CD14-positive monocyte (primary cell): ENCODE measurements at regions not wholly inside any gene's neighbourhood (a gene's known extent, or its start where the extent isn't known, plus 50 kb on each side); places are given as distances from the start of the nearest gene placed in this dataset.

Source experiments
- DNase-seq, 3 donors: peaks; one replicate each; pipeline ENCODE4 v3.0.0-alpha.2; 2011 to 2022
- H2AFZ ChIP-seq: 2 replicates; pipeline ENCODE4 v1.6.0; 2012; ENCODE audit warnings: mild to moderate bottlenecking, low read depth, low read length, inconsistent platforms; ENCODE audit not compliant: insufficient read depth, poor library complexity, severe bottlenecking
- H3K27ac ChIP-seq, 2 donors: 1 replicate in 1 of 2; 2 replicates in 1 of 2; pipeline ENCODE4 v1.5.1; 2012 to 2013; ENCODE audit warnings: low read length in 2 of 2, control low read depth in 1 of 2, inconsistent platforms in 1 of 2, low read depth in 1 of 2, mild to moderate bottlenecking in 1 of 2
- H3K27me3 ChIP-seq, 2 donors: one replicate each; pipeline versions ENCODE4 v1.6.0 to v1.6.1; 2011 to 2013; ENCODE audit warnings: low read length in 2 of 2; ENCODE audit not compliant: control insufficient read depth in 2 of 2, insufficient read depth in 2 of 2
- H3K36me3 ChIP-seq, 2 donors: replicated peaks in 1 of 2; 1 replicate in 1 of 2; 2 replicates in 1 of 2; pipeline versions ENCODE4 v1.5.1 to v1.6.1; 2012 to 2013; ENCODE audit warnings: low read length in 2 of 2, control low read depth in 1 of 2, inconsistent platforms in 1 of 2, mild to moderate bottlenecking in 1 of 2; ENCODE audit not compliant: insufficient read depth in 2 of 2, control insufficient read depth in 1 of 2
- H3K4me1 ChIP-seq, 2 donors: 1 replicate in 1 of 2; 2 replicates in 1 of 2; pipeline versions ENCODE4 v1.5.1 to v1.6.1; 2012 to 2013; ENCODE audit warnings: low read length in 2 of 2, control low read depth in 1 of 2, inconsistent platforms in 1 of 2, mild to moderate bottlenecking in 1 of 2, moderate library complexity in 1 of 2; ENCODE audit not compliant: insufficient read depth in 2 of 2, control insufficient read depth in 1 of 2
- H3K4me2 ChIP-seq: replicated peaks from 2 replicates; pipeline ENCODE3; 2012; ENCODE audit warnings: low read length, moderate library complexity, mild to moderate bottlenecking; ENCODE audit not compliant: poor library complexity, severe bottlenecking; ENCODE audit errors: extremely low read depth
- H3K4me3 ChIP-seq, 3 experiments: fragments of 200-600 bp in 1 of 3; sonication (generic) in 1 of 3; replicated peaks in 1 of 3; 1 replicate in 2 of 3; 2 replicates in 1 of 3; pipeline ENCODE4 v1.5.1; 2011 to 2013; ENCODE audit warnings: low read length in 3 of 3, mild to moderate bottlenecking in 3 of 3, control low read depth in 2 of 3, low read depth in 2 of 3, inconsistent platforms in 1 of 3, moderate library complexity in 1 of 3
- H3K79me2 ChIP-seq: 2 replicates; pipeline ENCODE4 v1.6.0; 2012; ENCODE audit warnings: mild to moderate bottlenecking, control low read depth, inconsistent platforms, low read length, moderate library complexity; ENCODE audit not compliant: insufficient read depth
- H3K9ac ChIP-seq: 2 replicates; pipeline ENCODE4 v1.6.0; 2017; ENCODE audit warnings: low read length, mild to moderate bottlenecking; ENCODE audit not compliant: insufficient read depth, poor library complexity, severe bottlenecking
- H3K9me3 ChIP-seq, 2 donors: replicated peaks in 1 of 2; 1 replicate in 1 of 2; 2 replicates in 1 of 2; pipeline versions ENCODE4 v1.5.1 to v1.6.1; 2012 to 2013; ENCODE audit warnings: low read length in 2 of 2, control low read depth in 1 of 2; ENCODE audit not compliant: control insufficient read depth in 1 of 2, insufficient read depth in 1 of 2
- H4K20me1 ChIP-seq: 2 replicates; pipeline ENCODE4 v1.6.0; 2012; ENCODE audit warnings: mild to moderate bottlenecking, low read length, control low read depth, moderate library complexity; ENCODE audit not compliant: insufficient read depth
- H3K27ac Mint-ChIP-seq, 7 donors: one replicate each; pipeline ENCODE4 v1.8.0; 2020; ENCODE audit warnings: mild to moderate bottlenecking in 7 of 7, mixed read lengths in 7 of 7, moderate library complexity in 6 of 7, inconsistent platforms in 2 of 7
- H3K27me3 Mint-ChIP-seq, 3 donors: one replicate each; pipeline ENCODE4 v1.8.0; 2021 to 2022; ENCODE audit warnings: low read depth in 3 of 3, mild to moderate bottlenecking in 3 of 3, mixed read lengths in 3 of 3, moderate library complexity in 3 of 3, inconsistent platforms in 1 of 3
- H3K36me3 Mint-ChIP-seq, 2 donors: one replicate each; pipeline ENCODE4 v1.8.0; 2020; ENCODE audit warnings: mixed read lengths in 2 of 2, inconsistent platforms in 1 of 2, mild to moderate bottlenecking in 1 of 2
- H3K4me1 Mint-ChIP-seq: one replicate; pipeline ENCODE4 v1.8.0; 2020; ENCODE audit warnings: mild to moderate bottlenecking, mixed read lengths
- H3K4me3 Mint-ChIP-seq, 2 donors: one replicate each; pipeline ENCODE4 v1.8.0; 2020; ENCODE audit warnings: mild to moderate bottlenecking in 2 of 2, mixed read lengths in 2 of 2, moderate library complexity in 1 of 2
- H3K9me3 Mint-ChIP-seq, 7 donors: one replicate each; pipeline ENCODE4 v1.8.0; 2020 to 2022; ENCODE audit warnings: mixed read lengths in 7 of 7, mild to moderate bottlenecking in 6 of 7, moderate library complexity in 6 of 7, inconsistent platforms in 2 of 7
- WGBS: methylation state at CpG from one replicate; pipeline ENCODE4 v1.1.5; 2013; ENCODE audit warnings: missing lambda C conversion rate; ENCODE audit not compliant: insufficient coverage; 5-methylcytosine and 5-hydroxymethylcytosine counted together
- intact Hi-C, 2 donors: fragments of 100-400 bp; cut with micrococcal nuclease; formaldehyde crosslinking; loops; one replicate each; pipeline versions ENCODE4 v1.15.0 to v1.15.1; 2023
- TF ChIP-seq, protein P1 (sequence below): fragments of 200-600 bp; IDR thresholded peaks from one replicate; pipeline ENCODE4 v1.8.0; 2022; ENCODE audit warnings: antibody characterized with exemption, mild to moderate bottlenecking

DNA sequence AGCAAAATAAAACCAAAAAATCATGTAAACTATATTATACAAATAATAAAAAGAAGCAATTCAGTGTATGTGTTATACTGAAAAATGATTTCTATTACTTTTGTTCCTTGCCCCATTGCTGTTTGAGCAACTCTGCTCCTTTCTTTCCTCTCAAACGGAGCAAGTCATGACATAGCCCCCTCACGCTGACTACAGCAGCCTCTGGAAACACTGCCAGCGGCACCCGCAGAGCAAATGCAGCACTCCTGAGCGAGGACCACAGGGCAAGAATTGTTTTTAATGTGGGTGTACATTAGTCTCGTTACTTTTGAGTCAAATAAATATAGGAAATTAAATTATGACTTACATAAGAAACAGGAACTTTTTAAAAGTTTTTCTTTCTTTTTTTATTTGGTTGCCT, 350.1 kb upstream of the HSF2 start:
- Histone ChIP-seq H3K4me2 (no peak overlapping the region), H3K27ac (no peak overlapping the region), H3K4me1 (no peaks in the 10 kb centered on the region), H3K9ac (no peak overlapping the region), H3K27me3 (no peaks in the 10 kb centered on the region), H3K36me3 (no peaks in the 10 kb centered on the region), H4K20me1 (no peaks in the 10 kb centered on the region), H3K79me2 (no peaks in the 10 kb centered on the region), H3K4me3 (no peak overlapping the region), H2AFZ (no peak overlapping the region), H3K9me3 (no peaks in the 10 kb centered on the region)
- Mint-ChIP-seq H3K9me3 (no peaks in the 10 kb centered on the region), H3K4me1 (no peaks in the 10 kb centered on the region), H3K36me3 (no peaks in the 10 kb centered on the region), H3K27me3 (no peaks in the 10 kb centered on the region), H3K4me3 (no peak overlapping the region), H3K27ac (no peak overlapping the region)
- TF ChIP-seq, protein P1, sequence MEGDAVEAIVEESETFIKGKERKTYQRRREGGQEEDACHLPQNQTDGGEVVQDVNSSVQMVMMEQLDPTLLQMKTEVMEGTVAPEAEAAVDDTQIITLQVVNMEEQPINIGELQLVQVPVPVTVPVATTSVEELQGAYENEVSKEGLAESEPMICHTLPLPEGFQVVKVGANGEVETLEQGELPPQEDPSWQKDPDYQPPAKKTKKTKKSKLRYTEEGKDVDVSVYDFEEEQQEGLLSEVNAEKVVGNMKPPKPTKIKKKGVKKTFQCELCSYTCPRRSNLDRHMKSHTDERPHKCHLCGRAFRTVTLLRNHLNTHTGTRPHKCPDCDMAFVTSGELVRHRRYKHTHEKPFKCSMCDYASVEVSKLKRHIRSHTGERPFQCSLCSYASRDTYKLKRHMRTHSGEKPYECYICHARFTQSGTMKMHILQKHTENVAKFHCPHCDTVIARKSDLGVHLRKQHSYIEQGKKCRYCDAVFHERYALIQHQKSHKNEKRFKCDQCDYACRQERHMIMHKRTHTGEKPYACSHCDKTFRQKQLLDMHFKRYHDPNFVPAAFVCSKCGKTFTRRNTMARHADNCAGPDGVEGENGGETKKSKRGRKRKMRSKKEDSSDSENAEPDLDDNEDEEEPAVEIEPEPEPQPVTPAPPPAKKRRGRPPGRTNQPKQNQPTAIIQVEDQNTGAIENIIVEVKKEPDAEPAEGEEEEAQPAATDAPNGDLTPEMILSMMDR = no peak
- no peak for DNase-seq
- intact Hi-C loops = no loop called here
- no CpG with 5 or more reads among the region's 6 CpGs for WGBS

DNA sequence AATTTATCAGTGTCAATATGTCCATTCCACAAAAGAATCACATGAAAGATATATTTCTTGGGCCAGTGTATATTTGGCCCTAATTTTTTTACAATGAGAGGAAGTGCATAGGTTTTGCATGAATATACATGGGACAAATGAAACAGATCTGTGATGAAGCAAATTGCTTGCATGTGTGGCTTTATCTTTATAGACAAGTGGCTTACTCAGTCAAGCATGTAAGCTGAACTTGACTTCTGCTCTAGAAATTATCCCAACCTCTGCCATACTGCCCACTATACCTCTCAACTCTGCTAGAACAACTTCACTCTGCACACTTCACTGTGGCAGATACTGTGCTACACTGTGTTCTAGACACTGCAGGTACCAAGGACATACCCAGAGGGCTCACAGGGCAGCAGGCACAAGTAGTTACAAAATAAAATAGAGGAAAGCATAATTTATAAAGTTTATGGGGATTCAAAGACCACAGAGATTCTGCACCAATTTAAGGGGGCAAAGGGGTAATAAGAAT, 349.2 kb upstream of the HSF2 start:
- H3K36me3 ChIP-seq = no peaks in the 10 kb centered on the region
- no peak overlapping the region for H3K9ac ChIP-seq
- no peak overlapping the region for H3K4me2 ChIP-seq
- DNase-seq = no peak
- TF ChIP-seq, protein P1 = no peak
- no peaks in the 10 kb centered on the region for H3K4me1 ChIP-seq
- Mint-ChIP-seq H3K4me3 (no peak overlapping the region), H3K27ac (no peak overlapping the region), H3K9me3 (no peaks in the 10 kb centered on the region), H3K27me3 (no peaks in the 10 kb centered on the region), H3K4me1 (no peaks in the 10 kb centered on the region), H3K36me3 (no peaks in the 10 kb centered on the region)
- no peaks in the 10 kb centered on the region for H3K9me3 ChIP-seq
- no peaks in the 10 kb centered on the region for H3K27me3 ChIP-seq
- H3K27ac ChIP-seq = no peak overlapping the region
- no peak overlapping the region for H2AFZ ChIP-seq
- no peak overlapping the region for H3K4me3 ChIP-seq
- intact Hi-C loops = no loop called here
- H3K79me2 ChIP-seq = no peaks in the 10 kb centered on the region
- no peaks in the 10 kb centered on the region for H4K20me1 ChIP-seq
